ENCODE measurements at regions not wholly inside any gene's neighbourhood (a gene's known extent, or its start where the extent isn't known, plus 50 kb on each side); places are given as distances from the start of the nearest gene placed in this dataset.

DNA sequence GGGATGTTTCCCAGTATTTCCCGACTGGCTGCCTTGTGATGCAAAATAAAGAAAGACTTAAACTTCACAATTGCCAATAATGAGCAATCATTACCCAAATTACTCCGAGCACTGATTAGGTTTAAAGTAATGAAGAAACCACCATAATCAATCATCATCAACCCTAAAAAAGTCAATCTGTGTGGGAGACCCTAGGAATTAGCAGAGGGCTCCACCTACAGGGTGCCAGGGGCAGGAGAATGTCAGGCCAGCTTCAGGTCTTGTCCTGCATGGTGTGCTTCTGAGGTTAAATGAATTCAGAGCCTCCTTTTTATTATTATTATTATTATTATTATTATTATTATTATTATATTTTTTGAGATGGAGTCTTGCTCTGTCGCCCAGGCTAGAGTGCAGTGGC lies 478.0 kb upstream of the ARRDC4 start:
- DNase-seq (ENCODE audit: low read depth in 2 of 2), result no peak

DNA sequence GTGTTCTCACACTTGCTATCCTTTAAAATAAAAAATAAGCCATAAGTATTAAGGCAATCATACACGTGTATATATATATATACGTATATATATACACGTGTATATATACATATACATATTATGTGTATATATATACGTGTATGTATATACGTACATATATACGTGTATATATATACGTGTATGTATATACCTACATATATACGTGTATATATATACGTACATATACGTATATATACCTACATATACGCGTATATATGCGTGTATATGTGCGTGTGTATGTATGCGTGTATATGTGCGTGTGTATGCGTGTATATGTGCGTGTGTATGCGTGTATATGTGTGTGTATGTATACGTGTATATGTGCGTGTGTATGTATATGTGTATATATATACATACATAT lies 477.3 kb upstream of the ARRDC4 start:
- DNase-seq (ENCODE audit: low read depth in 2 of 2), result no peak

DNA sequence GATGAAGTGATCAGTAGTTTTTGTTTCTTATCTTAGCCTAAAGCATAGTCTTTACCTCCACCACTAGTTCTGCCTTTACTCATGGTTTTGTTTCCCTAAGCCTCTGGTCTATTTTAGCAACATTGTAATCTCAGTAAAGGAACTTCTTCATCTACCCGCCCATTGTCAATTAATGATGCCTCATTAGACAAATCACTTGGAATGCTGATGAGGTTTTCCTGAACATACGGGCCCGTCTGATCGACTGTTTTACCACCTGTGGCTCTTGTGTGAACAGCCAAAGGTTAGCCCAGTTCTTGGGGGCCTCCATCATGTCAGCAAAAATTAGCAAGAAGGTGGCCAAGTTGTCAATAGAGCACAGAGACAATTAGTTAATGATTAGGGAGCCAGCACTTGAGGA lies 470.1 kb upstream of the ARRDC4 start:
- no peak for DNase-seq (ENCODE audit: low read depth in 2 of 2)

DNA sequence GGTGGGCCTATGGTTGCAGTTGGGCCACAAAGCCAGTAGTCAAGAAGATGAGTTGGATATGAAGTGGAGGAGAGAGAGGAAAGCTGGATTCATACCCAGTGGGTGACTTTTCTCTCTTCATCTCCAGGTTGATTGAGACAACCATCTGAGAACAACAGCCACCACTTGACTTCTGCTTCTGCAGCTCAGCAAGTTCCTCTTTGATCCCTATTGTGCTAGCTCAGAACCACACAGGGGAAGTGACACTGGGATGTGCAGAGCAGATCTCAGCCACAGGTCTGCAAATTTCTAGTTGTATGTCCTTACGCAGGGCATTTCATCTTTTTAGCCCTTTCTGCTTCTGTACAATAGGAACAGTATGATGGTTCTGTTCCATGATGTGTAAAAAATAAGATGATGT lies 459.2 kb upstream of the ARRDC4 start:
- DNase-seq (ENCODE audit: low read depth in 2 of 2), result no peak

DNA sequence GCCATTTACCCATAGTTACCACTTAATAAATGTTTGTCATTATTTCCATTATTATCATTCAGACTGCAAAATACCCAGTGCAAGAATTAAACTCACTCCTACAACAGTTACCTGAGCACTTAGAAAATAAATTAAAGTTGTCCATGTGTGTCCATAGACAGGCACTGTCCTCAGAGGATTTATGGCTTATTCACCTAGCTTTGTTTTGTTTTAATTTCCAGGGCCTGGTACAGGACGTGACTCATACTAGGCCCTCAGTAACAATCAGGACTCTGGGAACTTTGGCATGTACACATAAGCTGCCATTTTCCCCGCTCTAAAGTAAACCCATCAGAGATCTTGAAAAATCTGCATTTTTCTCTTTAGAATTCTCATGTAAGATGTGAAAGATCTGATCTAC lies 458.5 kb upstream of the ARRDC4 start:
- DNase-seq (ENCODE audit: low read depth in 2 of 2), result no peak

DNA sequence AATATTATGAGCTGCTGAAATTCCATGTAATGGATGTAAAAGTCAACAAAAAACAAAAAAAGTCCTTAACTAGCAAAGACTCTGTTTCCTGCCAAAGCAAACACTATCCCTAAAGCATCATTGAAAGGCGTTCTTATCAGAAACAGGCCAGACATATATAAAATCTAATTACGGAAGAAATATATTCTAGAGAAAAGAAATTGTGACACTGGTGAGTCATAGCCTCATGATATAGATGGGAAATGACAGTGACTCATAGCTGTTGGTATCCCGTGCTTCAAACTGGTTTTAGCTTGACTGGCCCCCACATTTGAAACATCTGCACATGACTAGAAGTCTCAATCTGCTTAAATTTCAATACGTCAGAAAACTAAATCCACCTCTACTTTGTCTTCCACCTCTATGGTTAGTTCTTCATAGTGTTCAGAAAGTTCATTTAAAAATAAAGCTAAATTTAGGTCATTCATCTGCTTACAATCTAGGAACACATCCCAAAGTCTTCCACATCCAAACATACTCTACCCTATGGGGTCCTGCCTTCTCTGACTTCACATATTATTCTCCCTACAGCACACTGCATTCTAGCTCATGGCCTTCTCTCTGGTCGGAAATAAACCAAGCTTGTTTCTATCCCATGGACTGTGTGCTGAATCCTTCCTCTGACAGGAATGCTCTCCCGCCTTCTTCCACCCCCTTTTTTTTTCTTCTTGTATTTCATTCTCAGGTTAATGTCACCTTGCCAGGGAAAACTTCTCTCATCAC lies 456.3 kb upstream of the ARRDC4 start:
- no peak for DNase-seq (ENCODE audit: low read depth in 2 of 2)

DNA sequence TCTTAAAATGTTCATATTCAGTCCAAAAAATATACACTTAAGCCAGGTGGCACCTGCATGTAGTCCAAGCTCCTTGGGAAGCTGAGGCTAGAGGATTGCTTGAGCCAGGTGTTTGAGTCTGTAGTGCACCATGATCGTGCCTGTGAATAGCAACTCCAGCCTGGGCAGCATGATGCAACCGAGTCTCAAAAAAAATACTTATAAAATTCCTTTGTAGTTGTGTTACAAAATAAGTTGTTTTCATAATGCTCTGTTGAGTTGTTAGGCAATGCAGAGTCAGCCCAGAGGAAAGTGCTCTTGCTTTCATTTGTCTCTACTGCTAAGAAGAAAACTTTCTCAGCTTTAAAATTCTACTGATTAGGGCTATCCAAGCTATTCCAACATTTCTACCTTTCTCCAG lies 442.8 kb upstream of the ARRDC4 start:
- no peak for DNase-seq (ENCODE audit: low read depth in 2 of 2)

DNA sequence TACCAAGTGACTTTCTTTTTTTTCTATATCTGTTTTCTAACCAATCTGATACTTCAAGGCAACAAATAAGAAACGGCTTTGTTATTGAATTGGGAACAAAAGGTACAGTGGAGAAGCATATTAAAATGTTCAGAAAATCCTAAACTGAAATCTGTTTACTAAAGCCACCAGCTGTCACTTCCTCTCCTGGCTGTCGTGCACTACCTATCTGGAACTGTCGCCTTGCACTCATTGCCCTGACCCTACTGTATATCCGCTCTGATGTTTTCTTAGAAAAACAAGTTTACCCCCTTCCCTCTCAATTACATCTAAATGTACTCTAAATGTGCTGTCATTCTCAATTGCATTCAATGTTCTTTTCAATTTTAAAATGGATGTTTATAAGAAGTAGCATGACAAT lies 439.8 kb upstream of the ARRDC4 start:
- no peak for DNase-seq (ENCODE audit: low read depth in 2 of 2)

DNA sequence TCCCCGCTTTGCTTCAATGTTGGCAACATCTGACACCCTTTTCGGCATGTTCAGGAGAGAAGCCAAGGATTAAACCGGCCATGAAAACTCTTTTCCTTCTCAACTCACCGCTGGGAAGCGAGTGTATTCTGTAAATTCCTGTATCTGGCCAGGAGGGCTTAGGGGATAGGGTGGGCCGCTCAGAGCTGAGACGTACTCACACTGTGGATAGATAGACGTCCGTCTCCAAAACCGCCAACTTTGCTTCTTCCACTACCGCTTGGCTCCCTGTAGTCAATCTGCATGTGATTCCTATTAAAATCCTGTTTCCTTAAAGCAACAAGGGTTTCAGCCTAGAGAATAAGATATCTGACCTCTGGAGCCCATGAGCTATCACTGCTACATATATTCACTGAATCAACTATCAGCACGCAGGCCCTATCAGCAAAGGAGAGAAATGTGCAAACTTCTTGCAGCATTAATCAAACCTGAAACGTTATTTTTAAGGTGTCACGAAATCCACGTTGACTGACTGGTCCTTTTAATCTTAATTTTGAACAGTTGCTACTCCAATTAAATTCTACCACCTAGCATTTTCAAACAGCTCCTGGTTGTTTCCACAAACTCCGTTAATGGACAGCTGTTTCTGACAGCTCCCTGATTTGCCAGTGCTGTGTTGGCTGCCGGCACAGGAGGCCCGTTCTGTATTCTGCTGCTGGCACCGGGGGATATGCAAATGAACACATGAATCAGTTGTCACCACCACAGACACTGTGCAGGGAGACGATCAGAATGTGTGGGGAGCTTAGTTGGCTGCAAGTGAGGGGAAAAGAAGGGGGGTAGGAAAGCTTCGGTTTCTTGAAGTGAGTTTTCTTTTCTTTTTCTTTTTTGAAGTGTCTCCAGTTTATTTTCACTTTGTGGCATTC lies 438.9 kb upstream of the ARRDC4 start:
- no peak for DNase-seq (ENCODE audit: low read depth in 2 of 2)

DNA sequence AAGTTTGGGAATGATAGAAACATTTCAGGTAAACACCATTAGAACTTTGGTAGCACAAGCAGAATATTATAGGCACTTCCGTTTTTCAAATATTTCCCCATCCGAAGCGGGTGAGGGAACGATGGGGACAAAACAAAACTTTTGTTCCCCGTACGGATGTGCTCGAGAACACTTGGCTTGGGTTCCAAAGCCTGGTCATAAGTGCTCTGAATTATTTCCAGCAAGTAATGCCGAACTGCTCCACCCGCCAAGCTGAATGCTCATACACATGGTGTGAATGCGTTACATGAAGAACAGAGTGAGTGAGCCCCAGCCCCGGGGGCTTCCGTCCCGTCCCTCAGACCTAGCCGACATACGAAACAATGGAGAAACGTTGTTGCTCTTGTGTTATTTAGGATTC lies 438.2 kb upstream of the ARRDC4 start:
- no peak for DNase-seq (ENCODE audit: low read depth in 2 of 2)

DNA sequence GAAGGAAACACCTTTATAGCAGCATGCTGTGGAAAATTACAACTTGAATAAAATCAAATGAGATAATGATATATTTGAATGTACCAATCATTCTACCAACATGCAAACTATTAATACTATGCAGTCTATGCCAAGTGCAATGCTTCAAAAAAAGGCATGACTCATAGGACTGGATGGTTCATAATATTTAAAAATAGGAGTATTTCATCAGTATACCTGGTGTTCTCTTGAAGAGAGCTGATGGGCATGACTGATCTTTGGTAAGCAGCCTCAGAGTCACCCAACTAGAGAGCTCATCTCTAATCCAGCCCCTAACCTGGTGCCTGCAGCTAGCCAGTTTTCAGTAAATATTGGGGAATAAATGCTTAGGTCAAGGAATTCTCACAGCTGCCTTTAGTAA lies 434.7 kb upstream of the ARRDC4 start:
- DNase-seq (ENCODE audit: low read depth in 2 of 2), result no peak

DNA sequence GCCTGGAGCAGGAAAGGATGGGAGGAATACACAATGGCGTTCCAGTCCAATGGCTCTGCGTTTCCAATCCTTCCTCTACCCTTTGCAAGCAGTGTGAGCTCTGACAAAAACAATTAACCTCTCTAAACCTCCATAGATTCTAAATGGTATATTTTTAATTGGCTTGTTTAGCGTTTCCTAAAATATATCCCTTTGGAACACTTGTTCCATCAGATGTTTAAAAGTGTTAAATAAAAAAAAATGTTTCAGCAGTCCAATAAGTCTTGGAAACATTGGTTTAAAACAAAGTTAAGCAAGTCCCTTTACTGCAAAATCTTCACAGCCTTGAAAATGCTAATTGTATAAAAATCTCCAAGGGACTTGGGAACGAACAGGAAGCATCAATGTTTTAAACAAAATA lies 432.3 kb upstream of the ARRDC4 start:
- no peak for DNase-seq (ENCODE audit: low read depth in 2 of 2)

DNA sequence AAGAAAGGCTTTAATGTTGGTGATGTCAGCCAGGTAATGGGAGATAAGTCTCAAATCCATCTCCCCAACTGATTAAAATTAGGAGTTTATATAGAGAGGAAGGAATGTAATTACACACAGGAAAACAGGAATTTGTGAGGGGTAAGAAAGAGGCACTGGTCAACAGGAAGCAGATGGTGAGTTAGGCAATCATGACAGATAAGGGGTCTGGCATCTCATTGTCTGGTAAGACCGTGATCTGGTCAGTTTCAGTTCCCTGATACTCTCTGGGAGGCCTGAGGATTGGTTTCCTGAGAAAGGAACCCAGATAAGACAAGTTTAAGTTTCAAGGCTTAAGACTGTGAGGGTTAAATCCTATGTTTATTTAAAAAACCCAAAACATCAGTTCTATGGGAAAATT lies 414.7 kb upstream of the ARRDC4 start:
- DNase-seq (ENCODE audit: low read depth in 2 of 2), result no peak

DNA sequence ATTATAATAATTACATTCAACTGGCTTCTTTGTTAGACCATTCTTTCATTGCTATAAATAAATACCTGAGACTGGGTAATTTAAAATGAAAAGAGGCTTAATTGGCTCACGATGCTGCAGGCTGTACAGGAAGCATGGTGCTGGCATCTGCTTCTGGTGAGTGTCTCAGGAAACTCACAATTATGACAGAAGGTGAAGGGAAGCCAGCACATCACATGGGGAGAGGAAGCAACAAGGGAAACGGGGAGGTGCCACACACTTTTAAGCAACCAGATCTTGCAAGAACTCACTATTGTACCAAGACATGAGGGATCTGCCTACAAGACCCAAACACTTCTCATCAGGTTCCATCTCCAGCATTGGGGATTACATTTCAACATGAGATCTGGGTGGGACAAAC lies 413.1 kb upstream of the ARRDC4 start:
- DNase-seq (ENCODE audit: low read depth in 2 of 2), result no peak

DNA sequence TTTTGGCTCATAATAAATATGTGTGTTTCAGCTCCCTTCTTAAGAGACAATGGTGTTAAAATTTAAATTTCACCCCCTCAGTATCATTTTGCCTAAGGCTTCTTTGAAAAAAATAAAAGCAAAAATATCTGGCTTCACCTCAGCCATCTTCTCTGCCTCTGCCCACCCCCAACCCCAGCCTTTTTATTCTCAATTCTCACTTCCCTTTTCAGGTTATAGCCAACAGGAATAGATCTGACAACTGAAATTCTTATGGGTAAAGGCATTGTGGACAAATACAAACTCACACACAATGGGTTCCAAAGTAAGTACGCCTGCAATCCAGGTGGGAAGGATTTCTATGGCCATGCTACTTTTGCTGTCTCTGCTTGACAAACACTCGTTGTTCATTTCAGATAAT lies 399.0 kb upstream of the ARRDC4 start:
- DNase-seq (ENCODE audit: low read depth in 2 of 2), result no peak

DNA sequence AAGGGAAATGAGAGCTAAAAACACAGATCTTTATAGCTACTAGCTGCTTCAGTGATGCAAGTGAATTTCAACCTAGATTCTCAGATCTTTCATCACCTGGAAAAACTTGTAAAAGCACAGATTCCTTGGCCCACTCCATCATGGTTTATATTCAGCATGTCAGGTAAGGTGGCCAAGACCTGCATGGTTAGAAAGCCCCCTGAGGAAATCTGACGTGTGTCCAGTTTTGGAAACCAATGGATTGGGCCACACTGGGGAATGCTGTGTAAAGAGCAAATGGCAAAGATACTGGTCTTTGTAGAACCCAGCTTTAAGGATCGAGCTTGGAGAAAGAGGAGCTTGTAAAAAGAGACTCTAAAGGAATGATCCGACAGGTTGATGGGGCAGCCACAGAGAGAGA lies 397.0 kb upstream of the ARRDC4 start:
- no peak for DNase-seq (ENCODE audit: low read depth in 2 of 2)

DNA sequence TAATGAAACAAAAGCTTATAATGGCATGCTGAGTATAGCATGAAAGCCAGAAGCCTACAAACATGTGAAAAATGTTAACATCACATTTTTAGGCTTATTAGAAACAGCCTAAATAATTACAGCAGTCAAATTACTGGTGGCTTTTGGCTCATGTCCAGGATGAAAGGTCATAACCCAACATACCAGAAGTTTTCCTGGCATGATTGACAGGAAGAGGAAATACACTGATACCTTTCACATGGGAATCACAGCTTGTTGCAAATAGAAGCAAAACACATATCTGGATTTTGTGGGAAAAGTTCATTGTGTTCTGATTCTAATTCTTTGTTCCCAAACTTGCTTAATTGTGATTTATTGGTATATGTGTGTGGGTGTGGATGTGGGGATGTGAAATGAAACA lies 393.5 kb upstream of the ARRDC4 start:
- no peak for DNase-seq (ENCODE audit: low read depth in 2 of 2)

DNA sequence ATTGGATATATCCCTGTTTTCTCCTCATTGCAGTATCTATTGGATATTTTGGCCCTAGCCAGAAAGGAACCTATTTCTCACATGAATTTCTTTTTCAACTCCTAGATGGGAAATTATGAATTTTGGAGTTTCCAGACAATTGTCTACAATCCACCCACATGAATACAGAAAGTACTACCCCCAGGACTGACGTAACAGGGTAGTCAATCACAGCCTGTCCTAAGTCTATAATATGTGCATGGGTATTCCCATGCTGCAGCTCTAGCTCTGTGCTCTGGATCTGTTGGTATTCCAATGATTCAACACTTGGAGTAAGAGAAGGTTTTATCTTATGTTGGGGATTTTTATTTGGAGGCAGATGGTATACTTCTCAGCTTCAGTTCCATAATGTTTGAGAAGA lies 393.1 kb upstream of the ARRDC4 start:
- DNase-seq (ENCODE audit: low read depth in 2 of 2), result no peak

DNA sequence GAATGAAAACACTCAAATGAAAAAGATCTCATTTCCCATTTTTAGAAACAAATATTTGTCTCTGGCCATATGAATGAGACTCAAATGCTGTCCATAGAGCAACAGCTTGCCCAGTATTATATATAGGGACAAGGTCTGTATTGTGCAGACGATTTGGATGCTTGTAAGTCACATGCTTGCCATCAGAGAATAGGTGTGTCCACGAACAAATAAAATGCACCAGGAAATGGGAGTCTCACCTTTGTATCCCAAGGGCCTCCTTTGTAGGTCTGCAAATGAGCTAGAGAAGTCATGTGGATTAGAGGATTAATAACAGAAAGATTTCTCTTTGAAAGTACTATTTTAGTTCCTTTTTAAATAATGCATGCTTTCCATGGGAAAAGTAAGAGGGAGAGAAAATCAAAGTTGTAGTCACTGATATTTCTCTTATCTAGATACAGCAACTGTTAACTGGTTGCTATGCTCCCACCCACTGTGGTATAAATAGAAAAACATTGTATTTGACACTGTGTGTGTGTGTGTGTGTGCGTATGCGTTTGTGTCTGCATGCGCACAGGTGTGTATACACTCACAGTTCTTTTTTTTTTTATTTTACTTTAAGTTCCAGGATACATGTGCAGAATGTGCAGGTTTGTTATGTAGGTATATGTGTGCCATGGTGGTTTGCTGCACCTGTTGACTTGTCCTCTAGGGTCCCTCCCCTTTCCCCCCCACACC lies 383.4 kb upstream of the ARRDC4 start:
- no peak for DNase-seq (ENCODE audit: low read depth in 2 of 2)

DNA sequence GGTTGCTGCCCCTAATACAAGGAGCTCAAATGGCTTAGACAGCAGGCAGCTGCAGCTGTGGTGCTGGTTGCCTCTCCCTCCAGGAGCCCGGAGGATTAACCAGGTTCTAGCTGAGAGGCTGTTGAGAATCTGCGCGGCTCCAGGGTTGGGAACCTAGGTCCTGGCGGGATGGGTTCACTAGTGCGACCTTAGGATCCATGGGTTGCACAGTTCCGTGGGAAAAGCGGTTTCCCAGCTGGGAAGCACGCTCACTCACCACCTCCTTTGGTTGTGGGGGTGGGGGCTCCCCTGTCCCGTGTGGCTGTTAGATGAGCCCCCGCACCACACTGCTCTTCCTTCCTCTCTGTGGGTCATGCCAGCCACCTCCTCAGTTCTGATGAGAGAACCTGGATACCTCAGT lies 375.1 kb upstream of the ARRDC4 start:
- no peak for DNase-seq (ENCODE audit: low read depth in 2 of 2)

DNA sequence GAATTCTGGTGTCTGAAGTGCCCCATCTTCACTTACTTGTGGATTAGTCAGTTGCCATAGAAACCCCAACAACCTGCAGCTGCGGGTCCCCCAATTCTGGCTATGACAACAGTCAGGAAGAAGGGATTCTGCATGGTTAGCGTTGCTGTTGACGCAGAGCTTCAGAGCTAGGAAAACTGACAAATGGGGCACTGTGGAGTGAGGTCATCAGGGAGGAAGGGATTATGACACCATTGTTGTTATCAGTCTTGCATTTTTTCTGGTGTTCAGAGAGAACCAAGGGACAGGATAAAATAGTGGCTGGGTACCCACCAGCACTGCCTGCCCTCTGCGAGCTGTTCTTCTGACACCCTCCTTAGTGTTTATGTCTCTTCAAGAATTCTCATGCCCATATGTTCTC lies 367.7 kb upstream of the ARRDC4 start:
- DNase-seq (ENCODE audit: low read depth in 2 of 2), result no peak

DNA sequence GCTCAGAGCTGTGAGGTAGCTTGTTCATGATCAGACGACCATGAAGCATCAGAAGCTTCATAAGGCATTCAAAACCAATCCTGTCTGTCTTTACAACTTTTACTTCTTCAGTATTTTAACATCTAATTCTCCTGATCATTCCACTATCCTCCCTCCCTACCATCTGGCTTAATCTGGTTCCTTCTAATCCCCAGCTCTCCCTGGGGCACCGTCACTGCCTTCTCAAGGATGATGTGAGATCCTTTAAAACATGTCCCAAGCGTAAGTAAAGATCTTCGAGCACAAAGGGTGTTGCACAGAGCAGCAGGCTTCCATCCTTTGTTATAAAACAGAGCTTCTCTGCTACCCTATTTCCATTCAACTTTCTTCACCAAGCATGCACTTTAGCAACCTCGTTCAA lies 362.7 kb upstream of the ARRDC4 start:
- DNase-seq (ENCODE audit: low read depth in 2 of 2), result no peak

DNA sequence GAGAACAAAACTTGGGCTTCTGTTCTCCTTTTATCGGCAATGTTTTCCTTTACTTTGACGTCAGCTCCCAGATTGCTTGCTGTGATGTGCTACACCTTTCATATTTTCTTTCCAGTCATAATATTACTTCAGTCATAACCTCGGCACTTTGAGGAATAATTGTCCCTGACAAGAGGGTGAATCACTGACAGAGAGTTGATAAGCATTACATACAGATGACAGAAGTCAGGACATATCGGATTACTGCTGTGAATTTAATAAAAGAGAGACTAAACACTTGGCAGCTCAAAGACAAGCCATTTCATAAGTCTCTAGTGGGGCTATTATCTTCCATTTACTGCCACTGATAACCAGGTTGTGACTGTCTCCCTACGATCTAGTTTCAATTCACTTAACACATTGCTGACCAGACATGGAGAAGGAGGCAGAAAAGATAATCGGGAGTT lies 362.1 kb upstream of the ARRDC4 start:
- no peak for DNase-seq (ENCODE audit: low read depth in 2 of 2)
